ENCODE measurements at regions not wholly inside any gene's neighbourhood (a gene's known extent, or its start where the extent isn't known, plus 50 kb on each side); places are given as distances from the start of the nearest gene placed in this dataset.

DNA sequence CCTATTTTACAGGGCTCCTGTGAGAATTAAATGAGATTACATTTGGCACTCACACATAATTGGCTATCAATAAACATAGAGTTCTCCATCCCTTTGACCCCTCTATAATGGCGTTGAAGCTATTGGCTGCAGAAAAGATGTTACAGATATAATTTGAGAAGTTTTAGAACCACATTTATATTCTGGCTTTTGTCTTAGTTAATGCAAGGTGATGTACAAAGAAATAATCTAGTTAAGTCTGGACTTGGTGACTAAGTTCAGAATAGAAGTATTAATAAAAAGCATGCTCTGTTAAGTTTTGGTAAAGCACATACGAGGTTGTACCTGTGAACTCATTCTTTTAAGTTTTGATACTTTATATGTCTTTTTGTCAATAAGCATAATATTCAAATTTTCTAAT, 187.1 kb upstream of the HMGA2 start:
- no peak for DNase-seq (ENCODE audit: low read depth)
- TF ChIP-seq, protein P1, sequence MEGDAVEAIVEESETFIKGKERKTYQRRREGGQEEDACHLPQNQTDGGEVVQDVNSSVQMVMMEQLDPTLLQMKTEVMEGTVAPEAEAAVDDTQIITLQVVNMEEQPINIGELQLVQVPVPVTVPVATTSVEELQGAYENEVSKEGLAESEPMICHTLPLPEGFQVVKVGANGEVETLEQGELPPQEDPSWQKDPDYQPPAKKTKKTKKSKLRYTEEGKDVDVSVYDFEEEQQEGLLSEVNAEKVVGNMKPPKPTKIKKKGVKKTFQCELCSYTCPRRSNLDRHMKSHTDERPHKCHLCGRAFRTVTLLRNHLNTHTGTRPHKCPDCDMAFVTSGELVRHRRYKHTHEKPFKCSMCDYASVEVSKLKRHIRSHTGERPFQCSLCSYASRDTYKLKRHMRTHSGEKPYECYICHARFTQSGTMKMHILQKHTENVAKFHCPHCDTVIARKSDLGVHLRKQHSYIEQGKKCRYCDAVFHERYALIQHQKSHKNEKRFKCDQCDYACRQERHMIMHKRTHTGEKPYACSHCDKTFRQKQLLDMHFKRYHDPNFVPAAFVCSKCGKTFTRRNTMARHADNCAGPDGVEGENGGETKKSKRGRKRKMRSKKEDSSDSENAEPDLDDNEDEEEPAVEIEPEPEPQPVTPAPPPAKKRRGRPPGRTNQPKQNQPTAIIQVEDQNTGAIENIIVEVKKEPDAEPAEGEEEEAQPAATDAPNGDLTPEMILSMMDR (IDR thresholded peaks at IDR 0.05; ENCODE audit: insufficient read depth, low read depth, low read length): no peak

DNA sequence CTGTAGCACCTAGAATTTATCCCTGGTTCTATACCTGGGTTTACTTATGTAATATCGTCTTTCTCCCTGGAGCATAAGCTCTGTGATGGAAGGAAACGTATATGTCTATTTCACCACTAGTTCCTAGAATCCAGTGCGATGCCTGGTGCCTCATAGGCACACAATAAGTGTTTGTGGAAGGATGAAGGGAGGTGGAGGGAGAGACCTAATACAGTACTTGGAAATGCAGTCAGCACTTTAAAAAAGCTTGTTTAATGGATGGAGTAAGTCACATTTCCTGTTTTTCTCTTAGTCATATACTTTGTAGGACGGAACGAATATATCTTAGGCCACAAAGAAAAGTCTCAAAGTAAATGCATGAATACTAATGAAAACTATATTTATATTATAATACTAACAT, 186.5 kb upstream of the HMGA2 start:
- no peak overlapping the region for H3K4me3 ChIP-seq (ENCODE audit: low read depth, low read length)
- TF ChIP-seq, protein P1 (IDR thresholded peaks at IDR 0.05; ENCODE audit: insufficient read depth, low read depth, low read length): no peak
- DNase-seq (ENCODE audit: low read depth): no peak

More for the DNA sequence above, 187.1 kb upstream of the HMGA2 start:
- H3K4me3 ChIP-seq (ENCODE audit: low read depth, low read length): no peak overlapping the region

DNA sequence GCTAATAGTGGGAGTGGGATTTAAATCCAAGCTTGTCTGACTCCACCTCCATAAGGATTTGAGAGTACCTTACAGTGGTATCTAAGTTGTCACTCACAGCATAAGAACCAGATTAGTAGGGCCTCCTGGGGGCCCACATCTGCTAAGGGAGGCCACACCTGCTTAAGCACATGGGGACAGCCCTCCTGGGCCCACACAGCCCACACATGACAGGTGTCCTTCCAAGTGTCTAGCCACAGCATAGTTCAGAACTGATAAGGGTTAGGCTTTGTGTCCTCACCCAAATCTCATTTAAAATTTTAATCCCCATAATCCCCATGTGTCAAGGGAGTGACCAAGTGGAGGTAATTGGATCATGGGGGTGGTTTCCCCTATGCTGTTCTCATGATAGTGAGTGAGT, 186.0 kb upstream of the HMGA2 start:
- H3K4me3 ChIP-seq (ENCODE audit: low read depth, low read length): no peak overlapping the region
- no peak for DNase-seq (ENCODE audit: low read depth)
- TF ChIP-seq, protein P1 (IDR thresholded peaks at IDR 0.05; ENCODE audit: insufficient read depth, low read depth, low read length): no peak

DNA sequence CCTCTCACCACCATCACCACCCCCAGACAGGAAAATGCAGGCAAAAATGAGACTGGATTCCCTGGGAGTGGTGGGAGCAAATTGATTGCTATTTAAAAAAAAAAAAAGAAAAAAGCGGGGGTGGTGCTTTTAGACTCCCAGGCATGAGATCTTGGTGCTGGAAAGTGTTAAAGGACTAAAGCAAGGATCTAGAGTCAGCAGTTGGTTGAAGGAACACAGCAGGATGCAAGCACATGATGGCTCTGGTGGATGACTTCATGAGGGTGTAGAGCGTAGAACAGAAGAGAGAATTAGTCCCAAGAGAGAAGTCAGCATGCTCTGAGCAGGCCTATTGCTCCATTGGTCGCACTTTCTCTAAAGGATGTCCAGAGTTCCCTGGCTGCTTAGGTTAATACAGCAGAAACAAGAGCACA, 183.8 kb upstream of the HMGA2 start:
- DNase-seq (ENCODE audit: low read depth): peak; percentile 60
- TF ChIP-seq, protein P1 (IDR thresholded peaks at IDR 0.05; ENCODE audit: insufficient read depth, low read depth, low read length): no peak
- no peak overlapping the region for H3K4me3 ChIP-seq (ENCODE audit: low read depth, low read length)

DNA sequence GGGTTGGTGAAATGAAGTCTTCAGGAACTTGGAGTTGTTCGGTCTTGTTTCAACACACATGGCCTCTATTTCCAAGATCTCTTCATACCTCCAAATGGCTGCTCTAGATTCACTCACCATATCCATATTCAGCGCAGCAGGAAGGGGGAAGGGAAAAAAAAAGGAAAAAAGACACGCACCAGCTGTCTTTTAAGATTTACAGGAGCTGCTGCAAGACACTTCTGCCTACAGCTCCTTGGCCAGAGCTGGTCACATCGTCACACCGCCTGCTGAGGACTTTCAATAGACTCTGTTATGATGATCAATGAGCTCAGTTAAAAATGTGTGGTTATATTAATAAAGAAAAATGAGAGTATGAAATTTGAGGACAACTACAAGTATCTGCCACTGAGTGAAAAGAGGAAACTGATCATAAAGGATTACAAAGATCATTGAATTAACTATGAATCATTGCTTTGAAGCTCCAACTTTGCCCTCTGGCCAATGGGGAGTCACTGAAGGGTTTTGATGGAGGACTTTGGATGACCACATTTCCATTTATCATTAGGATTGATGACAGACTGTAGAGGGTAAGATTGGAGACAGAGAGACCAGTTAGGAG, 182.1 kb upstream of the HMGA2 start:
- TF ChIP-seq, protein P1 (IDR thresholded peaks at IDR 0.05; ENCODE audit: insufficient read depth, low read depth, low read length): no peak
- no peak overlapping the region for H3K4me3 ChIP-seq (ENCODE audit: low read depth, low read length)
- no peak for DNase-seq (ENCODE audit: low read depth)

DNA sequence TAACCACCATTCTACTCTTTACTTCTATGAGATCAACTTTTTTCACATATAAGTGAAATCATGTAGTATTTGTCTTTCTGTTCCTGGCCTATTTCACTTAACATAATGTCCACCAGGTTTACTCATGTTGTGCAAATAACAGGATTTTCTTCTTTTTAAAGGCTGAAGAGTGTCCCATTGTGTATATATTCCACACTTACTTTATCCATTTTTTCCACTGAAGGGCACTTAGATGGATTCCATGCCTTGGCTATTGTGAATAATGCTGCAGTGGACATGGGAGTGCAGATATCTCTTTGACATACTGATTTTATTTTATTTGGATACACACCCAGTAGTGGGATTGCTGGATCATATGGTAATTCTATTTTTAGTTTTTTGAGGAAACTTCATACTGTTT, 181.1 kb upstream of the HMGA2 start:
- no peak for DNase-seq (ENCODE audit: low read depth)
- no peak overlapping the region for H3K4me3 ChIP-seq (ENCODE audit: low read depth, low read length)
- TF ChIP-seq, protein P1 (IDR thresholded peaks at IDR 0.05; ENCODE audit: insufficient read depth, low read depth, low read length): no peak
